CD4-positive, alpha-beta T cell (primary cell): ENCODE measurements at regions not wholly inside any gene's neighbourhood (a gene's known extent, or its start where the extent isn't known, plus 50 kb on each side); places are given as distances from the start of the nearest gene placed in this dataset.

Source experiments
- ATAC-seq: fragments of 200-7000 bp; cut with Tn5 transposase; one replicate; pipeline ENCODE4 v1.10.0; 2022; ENCODE audit warnings: mild to moderate bottlenecking; ENCODE audit not compliant: poor library complexity
- CTCF ChIA-PET: fragments of 350-600 bp; sonication (Branson Sonifier 250); formaldehyde crosslinking; loops from one replicate; lab custom pipeline; 2021; ENCODE audit warnings: antibody characterized with exemption, inconsistent platforms; lab: Charles Lee
- POLR2A ChIA-PET: fragments of 350-600 bp; sonication (Branson Sonifier 250); formaldehyde crosslinking; loops from one replicate; lab custom pipeline; 2021; ENCODE audit warnings: antibody characterized with exemption, inconsistent platforms; lab: Charles Lee
- DNase-seq, 14 experiments: peaks; one replicate each; pipeline ENCODE4 v3.0.0-alpha.2; 2013 to 2020; ENCODE audit warnings: mixed read lengths in 2 of 14
- H3K27ac ChIP-seq, 2 donors: one replicate each; pipeline versions ENCODE4 v1.5.1 to v1.7.0; 2013; ENCODE audit warnings: low read length in 2 of 2, low read depth in 1 of 2, mild to moderate bottlenecking in 1 of 2
- H3K27me3 ChIP-seq, 2 experiments: 1 replicate in 1 of 2; 2 replicates in 1 of 2; pipeline versions ENCODE4 v1.6.1 to v1.7.0; 2013; ENCODE audit warnings: low read length in 2 of 2, control low read depth in 1 of 2, mild to moderate bottlenecking in 1 of 2, moderate library complexity in 1 of 2; ENCODE audit not compliant: insufficient read depth in 2 of 2, control insufficient read depth in 1 of 2
- H3K36me3 ChIP-seq: one replicate; pipeline ENCODE4 v1.6.1; 2013; ENCODE audit warnings: low read length, control low read depth; ENCODE audit not compliant: insufficient read depth
- H3K4me1 ChIP-seq: one replicate; pipeline ENCODE4 v1.6.1; 2013; ENCODE audit warnings: low read length, control low read depth; ENCODE audit not compliant: insufficient read depth
- H3K4me3 ChIP-seq: one replicate; pipeline ENCODE4 v1.5.1; 2013; ENCODE audit warnings: mild to moderate bottlenecking, low read length, moderate library complexity
- H3K9me3 ChIP-seq, 2 experiments: 1 replicate in 1 of 2; 2 replicates in 1 of 2; pipeline versions ENCODE4 v1.6.1 to v1.7.0; 2013; ENCODE audit warnings: low read length in 2 of 2, mild to moderate bottlenecking in 2 of 2, control low read depth in 1 of 2, moderate library complexity in 1 of 2; ENCODE audit not compliant: control insufficient read depth in 1 of 2, insufficient read depth in 1 of 2
- H3K27ac Mint-ChIP-seq: one replicate; pipeline ENCODE4 v1.8.0; 2020; ENCODE audit warnings: mixed read lengths
- H3K27me3 Mint-ChIP-seq: one replicate; pipeline ENCODE4 v1.8.0; 2021; ENCODE audit warnings: mixed read lengths
- H3K36me3 Mint-ChIP-seq: one replicate; pipeline ENCODE4 v1.8.0; 2021; ENCODE audit warnings: low read depth, mixed read lengths
- H3K4me1 Mint-ChIP-seq: one replicate; pipeline ENCODE4 v1.8.0; 2021; ENCODE audit warnings: low read depth, mixed read lengths
- H3K4me3 Mint-ChIP-seq: one replicate; pipeline ENCODE4 v1.8.0; 2020; ENCODE audit warnings: mild to moderate bottlenecking, mixed read lengths
- H3K9me3 Mint-ChIP-seq: one replicate; pipeline ENCODE4 v1.8.0; 2020; ENCODE audit warnings: mixed read lengths
- CTCF ChIP-seq: fragments of 200-600 bp; IDR thresholded peaks from one replicate; pipeline ENCODE4 v1.8.0; 2022; ENCODE audit warnings: antibody characterized with exemption, mild to moderate bottlenecking
- intact Hi-C, 2 experiments: fragments of 100-400 bp; cut with DNase I in 1 of 2; cut with micrococcal nuclease in 1 of 2; formaldehyde crosslinking; loops; one replicate each; pipeline versions ENCODE4 v1.15.1 to v1.9.0; 2023 to 2025; cut with DNase I, micrococcal nuclease

GRCh38 chr3:72529081-72529480 lies 319.2 kb downstream of the SHQ1 start:
- CTCF ChIA-PET, result no interaction called here
- no peaks in the 10 kb centered on the region for H3K9me3 ChIP-seq
- Mint-ChIP-seq H3K36me3 (no peaks in the 10 kb centered on the region), H3K4me3 (no peak overlapping the region), H3K27me3 (no peaks in the 10 kb centered on the region), H3K4me1 (no peaks in the 10 kb centered on the region), H3K9me3 (no peaks in the 10 kb centered on the region), H3K27ac (no peak overlapping the region)
- no peaks in the 10 kb centered on the region for H3K4me1 ChIP-seq
- ATAC-seq, result no peak
- H3K4me3 ChIP-seq, result no peak overlapping the region
- POLR2A ChIA-PET, result no interaction called here
- no peak overlapping the region for H3K27ac ChIP-seq
- TF ChIP-seq CTCF, result no peak
- intact Hi-C loops, result no loop called here
- H3K36me3 ChIP-seq, result no peaks in the 10 kb centered on the region
- no peak for DNase-seq
- H3K27me3 ChIP-seq, result no peaks in the 10 kb centered on the region

- H3K4me1 ChIP-seq, result no peaks in the 10 kb centered on the region
- CTCF ChIA-PET, result no interaction called here
- no peak overlapping the region for H3K4me3 ChIP-seq
- Mint-ChIP-seq H3K4me3 (peak overlapping the region; percentile 35), H3K27ac (peak overlapping the region; percentile 15), H3K4me1 (peaks cover 13% of the 10 kb centered on the region), H3K36me3 (no peaks in the 10 kb centered on the region), H3K9me3 (no peaks in the 10 kb centered on the region), H3K27me3 (no peaks in the 10 kb centered on the region)
- TF ChIP-seq CTCF, result no peak
- no peak overlapping the region for H3K27ac ChIP-seq
- intact Hi-C loops, result no loop called here
- no peaks in the 10 kb centered on the region for H3K9me3 ChIP-seq
- H3K27me3 ChIP-seq, result no peaks in the 10 kb centered on the region
- POLR2A ChIA-PET, result no interaction called here
- DNase-seq, result peak in 4 of 14 experiments; percentile 6 to 66 (median 44)
- H3K36me3 ChIP-seq, result no peaks in the 10 kb centered on the region
- no peak for ATAC-seq
Measured at GRCh38 chr3:72523429-72524151, 324.7 kb downstream of the SHQ1 start.

GRCh38 chr3:72520690-72521308 lies 327.4 kb downstream of the SHQ1 start:
- no peak for ATAC-seq
- no peak for DNase-seq
- TF ChIP-seq CTCF, result no peak
- Histone ChIP-seq H3K27me3 (no peaks in the 10 kb centered on the region), H3K4me1 (no peaks in the 10 kb centered on the region), H3K4me3 (no peak overlapping the region), H3K9me3 (no peaks in the 10 kb centered on the region), H3K36me3 (no peaks in the 10 kb centered on the region), H3K27ac (no peak overlapping the region)
- no peak overlapping the region for H3K4me3 Mint-ChIP-seq
- intact Hi-C loops, result no loop called here
- ChIA-PET POLR2A (no interaction called here), CTCF (no interaction called here)
- H3K36me3 Mint-ChIP-seq, result no peaks in the 10 kb centered on the region
- no peaks in the 10 kb centered on the region for H3K9me3 Mint-ChIP-seq
- peaks cover 13% of the 10 kb centered on the region for H3K4me1 Mint-ChIP-seq
- H3K27me3 Mint-ChIP-seq, result no peaks in the 10 kb centered on the region
- H3K27ac Mint-ChIP-seq, result no peak overlapping the region
